Activated T-cell treated with anti-CD3 and anti-CD28 coated beads, Interleukin-2, amount 50 U/mL, for 24 hours (primary cell): ENCODE measurements at regions not wholly inside any gene's neighbourhood (a gene's known extent, or its start where the extent isn't known, plus 50 kb on each side); places are given as distances from the start of the nearest gene placed in this dataset.
"Not testable (repeated sequence)": the region's sequence is repeated elsewhere in the genome, so short reads cannot be mapped to it uniquely, and the experiment has no call there.

ENCODE experiments used
- DNase-seq: peaks from one replicate; pipeline ENCODE4 v3.0.0-alpha.2; 2020
- H3K27ac Mint-ChIP-seq: 2 replicates; pipeline ENCODE4 v1.8.0; 2020; ENCODE audit warnings: mild to moderate bottlenecking, mixed read lengths
- H3K27me3 Mint-ChIP-seq: 2 replicates; pipeline ENCODE4 v1.8.0; 2020; ENCODE audit warnings: mixed read lengths
- H3K36me3 Mint-ChIP-seq: 2 replicates; pipeline ENCODE4 v1.8.0; 2020; ENCODE audit warnings: low read depth, mixed read lengths
- H3K4me1 Mint-ChIP-seq: 2 replicates; pipeline ENCODE4 v1.8.0; 2020; ENCODE audit warnings: low read depth, mixed read lengths
- H3K4me3 Mint-ChIP-seq: 2 replicates; pipeline ENCODE4 v1.8.0; 2020; ENCODE audit warnings: mild to moderate bottlenecking, moderate library complexity, mixed read lengths
- H3K9me3 Mint-ChIP-seq: 2 replicates; pipeline ENCODE4 v1.8.0; 2020; ENCODE audit warnings: mixed read lengths

DNA sequence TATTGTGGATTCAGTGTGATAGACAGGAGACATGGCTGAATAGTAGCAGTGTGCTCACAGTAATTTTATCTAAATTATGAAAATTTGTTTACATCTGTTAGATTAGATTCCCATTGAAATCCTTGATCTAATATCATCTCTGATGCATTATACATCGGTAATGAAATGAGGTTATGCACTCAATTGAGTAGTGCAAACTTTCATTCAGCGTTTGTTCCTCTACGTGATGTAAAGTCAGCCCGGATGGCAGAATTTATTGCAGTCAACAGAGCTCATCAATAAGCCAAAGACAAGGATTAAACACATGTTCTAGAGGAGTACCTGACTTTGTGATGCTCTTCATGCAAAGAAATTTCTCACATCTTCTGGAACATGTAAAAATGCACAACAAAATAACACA is 549.2 kb downstream of the GOLGA6L6 start:
- Mint-ChIP-seq H3K9me3 (peaks cover 10% of the 10 kb centered on the region), H3K27me3 (no peaks in the 10 kb centered on the region), H3K4me3 (no peak overlapping the region), H3K27ac (no peak overlapping the region), H3K36me3 (no peaks in the 10 kb centered on the region), H3K4me1 (peaks cover 1% of the 10 kb centered on the region)
- no peak for DNase-seq

DNA sequence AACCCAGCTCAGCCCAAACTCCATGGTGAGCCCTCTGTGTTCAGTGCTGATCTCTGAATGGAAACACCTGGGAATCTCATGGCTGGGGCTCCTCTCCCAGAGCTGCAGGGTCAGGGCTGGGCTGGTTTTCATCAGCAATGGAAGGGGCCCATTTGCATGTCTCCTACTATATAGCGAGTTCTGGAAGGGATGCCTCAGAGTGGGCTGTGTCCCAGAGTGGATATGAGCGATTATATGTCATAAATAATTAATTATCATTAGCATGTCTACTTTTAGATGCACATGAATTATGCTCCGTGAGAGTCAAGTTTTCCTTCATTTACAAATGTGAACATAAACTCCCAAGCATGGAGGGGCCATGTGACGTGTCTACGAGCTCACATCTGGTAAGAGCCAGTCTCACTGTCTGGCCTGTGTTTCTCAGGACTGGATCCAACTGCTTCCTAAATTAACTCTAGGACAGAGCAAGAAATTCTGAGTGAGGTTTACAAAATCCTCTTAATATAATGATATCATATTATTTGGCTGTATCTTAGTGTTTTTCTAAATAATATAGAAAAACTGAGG is 553.4 kb downstream of the GOLGA6L6 start:
- Mint-ChIP-seq H3K27me3 (no peaks in the 10 kb centered on the region), H3K9me3 (peaks cover 12% of the 10 kb centered on the region), H3K27ac (no peak overlapping the region), H3K4me3 (no peak overlapping the region), H3K4me1 (peaks cover 1% of the 10 kb centered on the region), H3K36me3 (no peaks in the 10 kb centered on the region)
- DNase-seq, result no peak

DNA sequence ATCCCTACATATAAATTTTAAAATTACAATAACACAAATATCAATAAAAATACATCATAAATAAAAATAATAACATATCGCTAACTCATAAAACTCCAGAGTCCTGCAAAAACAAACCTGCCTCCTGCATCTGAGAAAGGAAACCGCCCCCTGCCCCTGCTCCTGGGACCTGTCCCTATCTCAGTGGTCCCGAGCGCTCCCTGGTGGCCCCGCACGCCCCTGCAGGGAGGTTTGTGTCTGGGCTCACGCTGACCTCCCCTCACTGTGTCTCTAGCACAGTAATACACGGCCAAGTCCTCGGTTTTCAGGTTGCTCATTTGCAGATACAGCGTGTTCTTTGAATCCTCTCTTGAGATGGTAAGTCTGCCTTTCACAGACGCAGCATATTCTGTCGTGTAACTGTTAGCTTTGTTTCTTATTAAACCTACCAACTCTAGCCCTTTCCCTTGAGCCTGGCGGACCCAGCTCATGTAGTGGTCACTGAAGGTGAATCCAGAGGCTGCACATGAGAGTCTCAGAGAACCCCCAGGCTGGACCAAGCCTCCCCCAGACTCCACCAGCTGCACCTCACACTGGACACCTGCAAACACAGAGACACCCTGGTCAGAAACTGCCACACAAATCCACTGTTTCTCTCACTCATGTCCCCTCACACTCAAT is 554.1 kb downstream of the GOLGA6L6 start:
- H3K4me3 Mint-ChIP-seq, result no peak overlapping the region
- H3K4me1 Mint-ChIP-seq, result peaks cover 1% of the 10 kb centered on the region
- no peak overlapping the region for H3K27ac Mint-ChIP-seq
- H3K27me3 Mint-ChIP-seq, result no peaks in the 10 kb centered on the region
- H3K9me3 Mint-ChIP-seq, result peaks cover 12% of the 10 kb centered on the region
- DNase-seq, result no peak
- no peaks in the 10 kb centered on the region for H3K36me3 Mint-ChIP-seq

DNA sequence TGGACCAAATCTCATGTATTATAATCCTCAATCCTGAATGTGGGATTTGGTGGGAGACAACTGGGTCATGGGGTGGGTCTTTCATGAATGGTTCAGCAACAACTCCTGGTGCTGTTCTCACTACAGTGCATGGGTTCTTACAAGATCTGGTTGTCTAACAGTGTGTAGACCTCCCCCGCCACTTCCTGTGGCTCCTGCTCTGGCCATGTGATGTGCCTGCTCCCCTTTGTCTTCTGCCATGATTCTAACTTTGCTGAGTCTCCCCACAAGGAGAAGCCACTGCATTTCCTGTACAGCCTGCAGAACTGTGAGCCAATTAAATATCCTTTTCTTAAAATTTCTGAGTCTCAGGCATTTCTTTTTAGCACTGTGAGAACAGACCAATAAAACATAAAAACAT is 557.5 kb downstream of the GOLGA6L6 start:
- H3K9me3 Mint-ChIP-seq, result peaks cover 12% of the 10 kb centered on the region
- peaks cover 1% of the 10 kb centered on the region for H3K4me1 Mint-ChIP-seq
- no peaks in the 10 kb centered on the region for H3K27me3 Mint-ChIP-seq
- DNase-seq, result no peak
- H3K4me3 Mint-ChIP-seq, result no peak overlapping the region
- no peaks in the 10 kb centered on the region for H3K36me3 Mint-ChIP-seq
- H3K27ac Mint-ChIP-seq, result no peak overlapping the region

DNA sequence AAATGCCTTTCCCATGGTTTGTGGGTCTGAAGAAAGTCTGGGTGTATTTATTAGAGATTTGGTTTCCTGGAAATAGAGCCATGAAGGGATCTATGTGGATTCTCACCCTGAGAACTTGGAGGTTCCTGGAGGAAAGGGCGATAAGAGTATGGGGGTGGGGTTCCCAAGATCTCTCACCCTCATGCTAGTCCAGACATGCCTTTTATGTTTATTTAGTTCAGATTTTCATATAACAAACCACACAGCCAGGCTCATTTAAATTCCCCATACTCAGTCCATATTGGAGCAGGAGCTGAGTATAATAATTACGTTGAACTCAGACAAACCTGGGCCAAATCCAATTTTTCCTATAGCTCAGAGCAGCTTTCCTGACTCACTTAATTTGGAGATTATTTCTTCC is 566.6 kb downstream of the GOLGA6L6 start:
- H3K27ac Mint-ChIP-seq, result no peak overlapping the region
- no peak for DNase-seq
- H3K4me1 Mint-ChIP-seq, result peaks cover 3% of the 10 kb centered on the region
- H3K9me3 Mint-ChIP-seq, result peaks cover 15% of the 10 kb centered on the region
- no peaks in the 10 kb centered on the region for H3K27me3 Mint-ChIP-seq
- H3K36me3 Mint-ChIP-seq, result no peaks in the 10 kb centered on the region
- H3K4me3 Mint-ChIP-seq, result no peak overlapping the region

DNA sequence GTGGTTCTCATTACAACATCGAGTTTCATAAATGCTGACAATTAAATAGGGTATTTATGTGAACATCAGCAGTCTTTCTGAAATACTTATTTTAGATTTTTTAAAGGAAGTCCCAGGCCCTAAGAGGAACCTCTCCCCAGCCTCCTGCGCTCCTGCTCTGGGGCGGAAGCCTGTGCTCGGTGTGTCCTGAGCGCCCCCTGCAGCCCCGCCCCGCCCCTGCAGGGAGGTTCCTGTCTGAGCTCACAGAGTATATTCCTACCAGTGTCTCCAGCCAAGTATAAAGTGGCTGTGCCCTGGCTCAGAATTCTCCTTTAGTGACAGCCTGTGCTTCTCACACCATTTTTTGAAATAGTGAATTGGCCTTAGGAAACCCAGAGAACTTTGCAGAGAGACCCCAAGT is 567.9 kb downstream of the GOLGA6L6 start:
- Mint-ChIP-seq H3K27ac (no peak overlapping the region), H3K4me3 (no peak overlapping the region), H3K9me3 (peaks cover 11% of the 10 kb centered on the region), H3K36me3 (no peaks in the 10 kb centered on the region), H3K4me1 (peaks cover 3% of the 10 kb centered on the region), H3K27me3 (no peaks in the 10 kb centered on the region)
- no peak for DNase-seq

DNA sequence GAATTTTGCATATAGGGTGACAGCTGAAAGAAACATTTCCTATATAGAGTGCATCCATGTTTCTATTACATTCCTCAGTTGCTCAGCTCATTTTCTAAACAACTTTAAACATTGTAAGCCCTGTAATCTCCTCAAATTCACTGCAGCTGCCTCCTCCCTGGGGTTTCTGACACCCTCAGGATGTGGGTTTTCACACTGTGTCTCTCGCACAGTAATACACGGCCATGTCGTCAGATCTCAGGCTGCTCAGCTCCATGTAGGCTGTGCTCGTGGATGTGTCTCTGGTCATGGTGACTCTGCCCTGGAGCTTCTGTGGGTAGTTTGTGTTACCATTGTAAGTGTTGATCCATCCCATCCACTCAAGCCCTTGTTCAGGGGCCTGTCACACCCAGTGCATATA is 569.0 kb downstream of the GOLGA6L6 start:
- H3K36me3 Mint-ChIP-seq, H3K4me3 Mint-ChIP-seq, H3K27me3 Mint-ChIP-seq, H3K4me1 Mint-ChIP-seq, DNase-seq, H3K27ac Mint-ChIP-seq: not testable (repeated sequence)
- peaks cover 11% of the 10 kb centered on the region for H3K9me3 Mint-ChIP-seq

DNA sequence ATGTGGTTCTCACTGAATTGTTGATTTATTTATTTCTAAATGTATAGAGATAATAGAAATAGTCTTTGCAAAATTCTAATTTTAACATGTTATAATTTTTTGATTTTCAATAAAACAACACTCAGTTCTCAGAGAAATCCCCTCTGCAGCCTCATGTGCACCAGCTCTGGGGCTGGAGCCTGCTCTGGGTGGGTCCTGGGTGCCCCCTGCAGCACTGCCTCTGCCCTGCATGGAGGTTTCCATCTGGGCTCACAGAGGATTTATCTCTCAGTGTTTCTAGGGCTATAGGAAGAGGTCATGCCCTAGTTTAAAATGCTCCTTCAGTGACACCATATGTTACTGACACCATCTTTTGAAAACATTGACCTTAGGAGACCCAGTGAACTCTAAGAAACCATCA is 576.0 kb downstream of the GOLGA6L6 start:
- H3K27me3 Mint-ChIP-seq, H3K27ac Mint-ChIP-seq: not testable (repeated sequence)

DNA sequence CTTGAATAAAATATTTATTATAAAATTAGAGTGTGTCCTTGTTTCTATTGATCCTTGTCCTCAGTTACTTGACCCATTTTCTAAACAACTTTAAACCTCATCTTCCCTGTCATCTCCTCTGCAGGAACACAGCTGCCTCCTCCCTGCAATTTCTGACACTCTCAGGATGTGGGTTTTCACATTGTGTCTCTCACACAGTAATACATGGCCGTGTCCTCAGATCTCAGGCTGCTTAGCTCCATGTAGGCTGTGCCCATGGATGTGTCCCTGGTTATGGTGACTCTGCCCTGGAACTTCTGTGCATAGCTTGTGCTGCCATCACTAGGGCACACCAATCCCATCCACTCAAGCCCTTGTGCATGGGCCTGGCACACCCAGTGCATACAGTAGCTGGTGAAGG is 577.1 kb downstream of the GOLGA6L6 start:
- not testable (repeated sequence) for H3K36me3 Mint-ChIP-seq, H3K9me3 Mint-ChIP-seq, H3K4me3 Mint-ChIP-seq, H3K27me3 Mint-ChIP-seq, DNase-seq, H3K4me1 Mint-ChIP-seq, H3K27ac Mint-ChIP-seq

More for the DNA sequence above, 576.0 kb downstream of the GOLGA6L6 start:
- H3K4me3 Mint-ChIP-seq, H3K4me1 Mint-ChIP-seq, DNase-seq, H3K9me3 Mint-ChIP-seq, H3K36me3 Mint-ChIP-seq: not testable (repeated sequence)

DNA sequence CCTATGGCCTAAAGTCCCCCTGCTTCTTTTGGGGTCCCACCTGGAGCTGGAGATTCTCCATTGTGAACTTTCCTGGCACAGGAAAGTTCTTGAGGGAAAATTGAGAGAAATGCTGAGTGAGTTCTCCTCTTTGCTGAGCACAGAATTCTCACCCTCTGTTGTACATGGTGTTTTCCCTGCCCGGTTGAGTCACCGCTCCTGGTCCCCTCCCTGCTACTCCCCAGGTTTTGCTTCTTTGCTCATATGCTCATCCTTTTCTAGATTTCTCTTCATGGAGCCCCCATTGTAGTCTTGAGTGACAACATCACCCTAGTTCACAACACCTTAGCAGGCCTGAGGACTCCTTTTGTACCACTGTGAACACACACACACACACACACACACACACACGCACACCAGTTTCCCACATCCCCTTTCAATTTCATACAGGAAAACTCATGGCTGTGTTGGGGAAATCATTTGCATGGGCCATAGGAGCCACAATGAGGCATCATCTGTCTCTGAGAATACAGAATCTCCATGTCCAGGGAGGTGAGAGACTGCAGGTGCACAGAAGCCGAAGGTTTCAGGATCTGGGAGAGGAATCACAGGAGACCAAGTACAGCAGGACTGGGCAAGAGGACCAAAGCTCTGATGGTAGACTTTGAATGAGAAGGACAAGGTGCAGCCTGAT is 585.3 kb downstream of the GOLGA6L6 start:
- Mint-ChIP-seq H3K4me1 (no peaks in the 10 kb centered on the region), H3K9me3 (peaks cover 5% of the 10 kb centered on the region), H3K36me3 (no peaks in the 10 kb centered on the region), H3K27me3 (no peaks in the 10 kb centered on the region), H3K27ac (no peak overlapping the region), H3K4me3 (no peak overlapping the region)
- DNase-seq, result no peak

DNA sequence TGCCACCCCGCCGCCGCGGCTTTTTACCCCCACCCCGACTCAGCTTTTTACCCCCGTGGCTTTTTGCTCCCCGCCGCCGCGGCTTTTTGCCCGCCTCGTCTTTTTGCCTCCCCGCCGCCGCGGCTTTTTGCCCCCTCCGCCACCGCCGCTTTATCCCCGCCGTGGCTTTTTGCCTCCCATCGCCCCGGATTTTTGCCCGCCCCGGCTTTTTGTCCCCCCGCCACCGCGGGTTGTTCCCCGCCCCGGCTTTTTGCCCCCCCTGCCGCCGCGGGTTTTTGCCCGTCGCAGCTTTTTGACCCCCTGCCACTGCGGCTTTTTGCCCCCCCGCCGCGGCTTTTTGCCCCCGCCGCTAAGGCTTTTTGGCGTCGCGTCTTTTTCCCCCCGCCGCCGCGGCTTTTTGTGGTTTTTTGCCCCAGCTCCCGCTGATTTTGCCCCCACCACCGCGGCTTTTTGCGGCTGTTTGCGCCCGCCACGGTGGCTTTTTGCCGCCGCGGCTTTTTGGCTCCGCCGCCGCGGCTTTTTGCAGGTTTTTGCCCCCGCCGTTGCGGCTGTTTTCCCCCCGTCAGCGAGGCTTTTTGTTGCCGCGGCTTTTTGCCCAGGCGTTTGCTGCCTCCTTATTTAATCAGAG is 597.2 kb downstream of the GOLGA6L6 start:
- no peak for DNase-seq
- H3K4me3 Mint-ChIP-seq, result no peak overlapping the region
- no peaks in the 10 kb centered on the region for H3K36me3 Mint-ChIP-seq
- peaks cover 10% of the 10 kb centered on the region for H3K9me3 Mint-ChIP-seq
- H3K27ac Mint-ChIP-seq, result no peak overlapping the region
- peaks cover 14% of the 10 kb centered on the region for H3K27me3 Mint-ChIP-seq
- no peaks in the 10 kb centered on the region for H3K4me1 Mint-ChIP-seq

DNA sequence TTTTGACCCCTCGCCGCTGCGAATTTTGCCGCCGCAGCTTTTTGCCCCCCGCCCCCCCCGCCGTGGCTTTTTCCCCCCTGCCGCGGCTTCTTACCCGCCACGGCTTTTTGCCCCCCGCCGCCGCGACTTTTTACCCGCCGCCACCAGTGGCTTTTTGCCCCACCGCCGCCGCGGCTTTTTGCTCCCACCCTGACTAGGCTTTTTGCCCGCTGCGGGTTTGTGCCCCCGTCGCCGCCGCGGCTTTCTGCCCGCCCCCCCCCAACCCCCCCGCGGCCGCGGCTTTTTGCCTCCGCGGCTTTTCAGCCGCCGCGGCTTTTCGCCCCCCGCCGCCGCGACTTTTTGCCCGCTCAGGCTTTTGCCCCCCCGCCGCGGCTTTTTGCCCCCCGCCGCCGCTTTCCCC is 598.1 kb downstream of the GOLGA6L6 start:
- H3K4me1 Mint-ChIP-seq, result no peaks in the 10 kb centered on the region
- H3K4me3 Mint-ChIP-seq, result no peak overlapping the region
- no peaks in the 10 kb centered on the region for H3K36me3 Mint-ChIP-seq
- DNase-seq, result no peak
- no peak overlapping the region for H3K27ac Mint-ChIP-seq
- H3K9me3 Mint-ChIP-seq, result peaks cover 10% of the 10 kb centered on the region
- peaks cover 14% of the 10 kb centered on the region for H3K27me3 Mint-ChIP-seq

DNA sequence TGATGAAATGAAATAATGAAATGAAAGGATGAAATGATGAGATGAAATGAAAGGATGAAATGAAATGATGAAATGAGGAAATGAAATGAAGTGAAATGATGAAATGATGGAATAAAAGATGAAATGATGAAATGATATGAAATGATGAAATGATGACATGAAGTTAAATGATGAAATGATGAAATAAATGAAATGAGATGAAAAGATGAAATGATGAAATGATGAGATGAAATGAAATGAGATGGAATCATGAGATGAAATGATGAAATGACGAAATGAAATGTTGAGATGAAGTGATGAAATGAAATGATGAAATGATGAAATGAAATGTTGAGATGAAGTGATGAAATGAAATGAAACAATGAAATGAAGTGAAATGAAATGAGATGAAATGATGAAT is 638.3 kb downstream of the GOLGA6L6 start:
- DNase-seq, H3K27me3 Mint-ChIP-seq, H3K36me3 Mint-ChIP-seq, H3K4me1 Mint-ChIP-seq, H3K4me3 Mint-ChIP-seq, H3K27ac Mint-ChIP-seq: not testable (repeated sequence)
- H3K9me3 Mint-ChIP-seq, result peaks cover 27% of the 10 kb centered on the region

DNA sequence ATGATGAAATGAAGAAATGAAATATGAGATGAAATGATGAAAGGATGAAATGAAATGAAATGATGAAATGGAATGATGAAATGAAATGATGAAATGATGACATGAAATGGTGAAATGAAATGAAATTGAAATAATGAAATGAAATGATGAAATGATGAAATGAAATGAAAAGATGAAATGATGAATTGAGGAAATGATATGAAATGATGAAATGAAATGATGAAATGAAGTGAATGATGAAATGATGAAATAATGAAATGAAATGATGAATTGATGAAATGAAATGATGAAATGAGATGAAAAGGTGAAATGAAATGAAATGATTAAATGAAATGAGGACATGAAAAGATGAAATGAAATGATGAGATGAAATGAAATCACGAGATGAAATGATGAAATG is 639.2 kb downstream of the GOLGA6L6 start:
- H3K4me3 Mint-ChIP-seq, H3K27ac Mint-ChIP-seq, H3K4me1 Mint-ChIP-seq, H3K27me3 Mint-ChIP-seq, H3K36me3 Mint-ChIP-seq, DNase-seq: not testable (repeated sequence)
- H3K9me3 Mint-ChIP-seq, result peaks cover 26% of the 10 kb centered on the region

DNA sequence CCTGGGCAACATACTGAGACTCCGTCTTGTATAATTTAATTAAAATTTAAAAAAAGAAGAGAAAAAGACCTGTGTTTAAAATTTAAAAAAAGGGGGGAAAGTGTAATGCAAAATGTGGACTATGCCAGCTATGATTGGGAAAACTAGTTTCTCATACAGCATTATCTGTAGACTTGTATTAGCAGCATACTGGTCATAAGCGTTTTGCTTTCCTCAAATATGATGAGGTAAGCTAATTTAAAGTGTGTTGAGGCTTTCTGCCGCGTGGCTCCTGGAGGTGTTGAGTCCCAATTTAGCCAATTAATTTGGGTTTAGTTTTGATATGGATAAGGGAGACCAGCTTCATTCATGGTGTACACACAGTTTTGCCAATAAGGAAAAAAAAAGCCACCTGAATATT is 640.2 kb downstream of the GOLGA6L6 start:
- H3K9me3 Mint-ChIP-seq, result peaks cover 26% of the 10 kb centered on the region
- not testable (repeated sequence) for H3K36me3 Mint-ChIP-seq, DNase-seq, H3K27ac Mint-ChIP-seq, H3K4me1 Mint-ChIP-seq, H3K4me3 Mint-ChIP-seq, H3K27me3 Mint-ChIP-seq
